OCI-LY3 (cell line): ENCODE measurements at regions not wholly inside any gene's neighbourhood (a gene's known extent, or its start where the extent isn't known, plus 50 kb on each side); places are given as distances from the start of the nearest gene placed in this dataset.

ENCODE experiments used
- H2AFZ ChIP-seq: fragments of 200-600, 300-600 bp; shearing (Covaris generic); 2 replicates; pipeline ENCODE4 v1.6.0; 2014; ENCODE audit warnings: antibody characterized with exemption, low read depth, low read length
- H3K27ac ChIP-seq: fragments of 200-600, 300-600 bp; sonication (generic); 2 replicates; pipeline ENCODE4 v1.5.1; 2014; ENCODE audit warnings: mild to moderate bottlenecking, low read length, moderate library complexity, mixed read lengths
- H3K27me3 ChIP-seq: fragments of 200-600, 300-600 bp; sonication (generic); 2 replicates; pipeline ENCODE4 v1.6.1; 2014; ENCODE audit warnings: low read depth, low read length, mixed read lengths
- H3K36me3 ChIP-seq: fragments of 200-600, 300-600 bp; sonication (generic); replicated peaks from 2 replicates; pipeline ENCODE3; 2014; ENCODE audit warnings: low read depth, low read length, mixed read lengths
- H3K4me1 ChIP-seq: fragments of 300-600, 200-600 bp; sonication (generic); 2 replicates; pipeline ENCODE4 v1.6.1; 2014; ENCODE audit warnings: low read length, mixed read lengths
- H3K4me2 ChIP-seq: fragments of 200-600, 300-600 bp; sonication (generic); 2 replicates; pipeline ENCODE4 v1.6.1; 2014; ENCODE audit warnings: low read length, mixed read lengths
- H3K4me3 ChIP-seq: fragments of 300-600, 200-600 bp; sonication (generic); 2 replicates; pipeline ENCODE4 v1.5.1; 2014; ENCODE audit warnings: antibody characterized with exemption, mild to moderate bottlenecking, low read length, moderate library complexity
- H3K79me2 ChIP-seq: fragments of 300-600, 200-600 bp; shearing (Covaris generic); 2 replicates; pipeline ENCODE4 v1.6.1; 2014; ENCODE audit warnings: mild to moderate bottlenecking, low read length, mixed read lengths
- H3K9ac ChIP-seq: fragments of 300-600, 200-600 bp; shearing (Covaris generic); 2 replicates; pipeline ENCODE4 v1.6.0; 2014; ENCODE audit warnings: mild to moderate bottlenecking, low read length, moderate library complexity
- H3K9me3 ChIP-seq: fragments of 200-600, 300-600 bp; shearing (Covaris generic); 2 replicates; pipeline ENCODE4 v1.6.1; 2014; ENCODE audit warnings: low read length, mixed read lengths; ENCODE audit not compliant: insufficient read depth
- H4K20me1 ChIP-seq: fragments of 200-600, 300-600 bp; sonication (generic); 2 replicates; pipeline ENCODE4 v1.6.1; 2016; ENCODE audit warnings: low read length, mixed read lengths; ENCODE audit not compliant: insufficient read depth
- EZH2phosphoT487 ChIP-seq: fragments of 200-600 bp; shearing (Covaris generic); IDR thresholded peaks from 2 replicates; pipeline ENCODE4 v1.6.1; 2018; ENCODE audit warnings: antibody characterized with exemption, mixed run types, low read depth
- TF ChIP-seq, protein P1 (sequence below): fragments of 200-600, 300-600 bp; sonication (generic); IDR thresholded peaks from 2 replicates; pipeline ENCODE4 v1.5.1; 2014; ENCODE audit warnings: antibody characterized with exemption, low read length, low read depth

GRCh38 chr5:5772202-5772601 is 349.7 kb downstream of the ICE1 start:
- H3K9me3 ChIP-seq, result no peaks in the 10 kb centered on the region
- TF ChIP-seq EZH2phosphoT487, result no peak
- TF ChIP-seq, protein P1, sequence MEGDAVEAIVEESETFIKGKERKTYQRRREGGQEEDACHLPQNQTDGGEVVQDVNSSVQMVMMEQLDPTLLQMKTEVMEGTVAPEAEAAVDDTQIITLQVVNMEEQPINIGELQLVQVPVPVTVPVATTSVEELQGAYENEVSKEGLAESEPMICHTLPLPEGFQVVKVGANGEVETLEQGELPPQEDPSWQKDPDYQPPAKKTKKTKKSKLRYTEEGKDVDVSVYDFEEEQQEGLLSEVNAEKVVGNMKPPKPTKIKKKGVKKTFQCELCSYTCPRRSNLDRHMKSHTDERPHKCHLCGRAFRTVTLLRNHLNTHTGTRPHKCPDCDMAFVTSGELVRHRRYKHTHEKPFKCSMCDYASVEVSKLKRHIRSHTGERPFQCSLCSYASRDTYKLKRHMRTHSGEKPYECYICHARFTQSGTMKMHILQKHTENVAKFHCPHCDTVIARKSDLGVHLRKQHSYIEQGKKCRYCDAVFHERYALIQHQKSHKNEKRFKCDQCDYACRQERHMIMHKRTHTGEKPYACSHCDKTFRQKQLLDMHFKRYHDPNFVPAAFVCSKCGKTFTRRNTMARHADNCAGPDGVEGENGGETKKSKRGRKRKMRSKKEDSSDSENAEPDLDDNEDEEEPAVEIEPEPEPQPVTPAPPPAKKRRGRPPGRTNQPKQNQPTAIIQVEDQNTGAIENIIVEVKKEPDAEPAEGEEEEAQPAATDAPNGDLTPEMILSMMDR, result no peak
- H4K20me1 ChIP-seq, result no peaks in the 10 kb centered on the region
- no peak overlapping the region for H3K4me3 ChIP-seq
- H3K27ac ChIP-seq, result no peak overlapping the region
- no peak overlapping the region for H3K4me2 ChIP-seq
- H3K9ac ChIP-seq, result no peak overlapping the region
- no peaks in the 10 kb centered on the region for H3K27me3 ChIP-seq
- no peaks in the 10 kb centered on the region for H3K36me3 ChIP-seq
- H3K79me2 ChIP-seq, result no peaks in the 10 kb centered on the region
- H3K4me1 ChIP-seq, result no peaks in the 10 kb centered on the region
- H2AFZ ChIP-seq, result no peak overlapping the region

DNA sequence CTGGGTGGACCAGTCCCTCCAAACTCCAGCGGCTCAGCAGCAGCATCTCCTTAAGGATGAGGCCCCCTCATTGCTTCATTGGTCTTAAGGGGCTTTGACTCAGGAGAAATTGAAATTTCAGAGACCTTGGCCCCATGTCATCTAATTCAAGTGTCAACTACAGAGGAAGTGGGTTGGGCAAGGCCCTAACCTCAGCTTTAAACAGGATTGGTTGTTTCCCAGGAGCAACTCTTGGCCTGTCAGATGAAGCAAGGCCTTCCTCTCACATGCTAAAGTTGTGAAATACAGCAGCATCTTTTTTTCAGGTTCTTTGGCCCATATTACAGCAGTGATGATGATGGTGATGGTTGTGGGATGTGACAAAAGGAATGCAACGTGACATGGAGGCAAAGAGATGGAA is 348.3 kb downstream of the ICE1 start:
- H3K4me2 ChIP-seq, result no peak overlapping the region
- no peak overlapping the region for H3K9ac ChIP-seq
- no peak overlapping the region for H2AFZ ChIP-seq
- no peaks in the 10 kb centered on the region for H3K36me3 ChIP-seq
- H3K79me2 ChIP-seq, result no peaks in the 10 kb centered on the region
- H3K9me3 ChIP-seq, result no peaks in the 10 kb centered on the region
- TF ChIP-seq EZH2phosphoT487, result no peak
- TF ChIP-seq, protein P1, result no peak
- H4K20me1 ChIP-seq, result no peaks in the 10 kb centered on the region
- H3K4me3 ChIP-seq, result no peak overlapping the region
- no peaks in the 10 kb centered on the region for H3K27me3 ChIP-seq
- no peaks in the 10 kb centered on the region for H3K4me1 ChIP-seq
- H3K27ac ChIP-seq, result no peak overlapping the region

- H3K4me3 ChIP-seq, result no peak overlapping the region
- no peaks in the 10 kb centered on the region for H3K36me3 ChIP-seq
- no peak overlapping the region for H3K4me2 ChIP-seq
- no peaks in the 10 kb centered on the region for H3K4me1 ChIP-seq
- TF ChIP-seq, protein P1, result no peak
- H4K20me1 ChIP-seq, result no peaks in the 10 kb centered on the region
- H3K27me3 ChIP-seq, result no peaks in the 10 kb centered on the region
- no peaks in the 10 kb centered on the region for H3K79me2 ChIP-seq
- no peaks in the 10 kb centered on the region for H3K9me3 ChIP-seq
- no peak overlapping the region for H2AFZ ChIP-seq
- no peak overlapping the region for H3K9ac ChIP-seq
- no peak overlapping the region for H3K27ac ChIP-seq
These were observed 344.9 kb downstream of the ICE1 start for GRCh38 chr5:5767286-5767928.

DNA sequence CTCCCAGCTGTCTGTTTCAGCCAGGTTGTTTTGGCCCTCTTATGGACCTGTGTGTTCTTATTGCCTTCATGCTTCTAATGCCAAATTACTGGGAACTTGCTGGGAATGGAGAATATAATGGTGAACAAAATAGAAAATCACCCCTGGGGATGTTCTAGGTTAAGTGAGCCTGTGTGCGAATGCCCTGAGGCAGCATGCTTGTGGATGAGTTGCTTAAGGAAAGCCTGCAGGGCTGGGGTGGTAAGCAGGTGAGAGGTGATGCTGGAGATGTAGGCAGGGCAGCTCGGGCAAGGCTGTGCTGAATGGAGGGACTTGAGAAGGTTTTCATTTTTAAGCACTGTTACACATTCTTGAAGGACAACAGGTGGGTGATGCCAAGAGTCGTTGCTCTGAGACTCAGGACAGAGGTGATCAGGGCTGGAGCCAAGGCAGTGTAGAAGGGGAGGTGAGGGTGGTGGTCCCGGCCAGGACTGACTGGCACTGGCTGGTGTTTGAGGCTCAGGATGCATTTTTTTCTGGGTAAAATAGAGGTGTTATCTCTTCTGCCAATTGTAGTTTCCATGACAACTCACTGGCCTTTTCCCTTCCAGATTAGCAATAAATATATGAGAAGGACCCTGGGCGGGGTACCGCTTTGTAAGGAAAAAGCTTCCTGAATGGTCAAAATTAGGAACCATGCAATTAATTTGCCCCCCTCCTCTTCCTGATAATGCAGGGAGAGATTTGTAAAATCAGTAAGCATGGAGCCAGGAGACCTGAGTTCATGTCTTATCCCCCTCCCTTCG is 342.8 kb downstream of the ICE1 start:
- no peak for TF ChIP-seq EZH2phosphoT487
- TF ChIP-seq, protein P1, result no peak
- Histone ChIP-seq H3K9me3 (no peaks in the 10 kb centered on the region), H3K9ac (no peak overlapping the region), H3K4me3 (no peak overlapping the region), H2AFZ (no peak overlapping the region), H3K4me2 (no peak overlapping the region), H4K20me1 (no peaks in the 10 kb centered on the region), H3K79me2 (no peaks in the 10 kb centered on the region), H3K27ac (no peak overlapping the region), H3K27me3 (no peaks in the 10 kb centered on the region), H3K36me3 (no peaks in the 10 kb centered on the region), H3K4me1 (no peaks in the 10 kb centered on the region)
